C4-2B (cell line): ENCODE measurements at regions not wholly inside any gene's neighbourhood (a gene's known extent, or its start where the extent isn't known, plus 50 kb on each side); places are given as distances from the start of the nearest gene placed in this dataset.

Experiments used
- ZFX ChIP-seq: fragments of 450-650 bp; IDR thresholded peaks from 2 replicates; pipeline ENCODE4 v1.6.1; 2017
- TF ChIP-seq, protein P1 (sequence below): fragments of 450-650 bp; conservative IDR thresholded peaks from 2 replicates; pipeline ENCODE4 v1.5.1; 2017; ENCODE audit warnings: mild to moderate bottlenecking

DNA sequence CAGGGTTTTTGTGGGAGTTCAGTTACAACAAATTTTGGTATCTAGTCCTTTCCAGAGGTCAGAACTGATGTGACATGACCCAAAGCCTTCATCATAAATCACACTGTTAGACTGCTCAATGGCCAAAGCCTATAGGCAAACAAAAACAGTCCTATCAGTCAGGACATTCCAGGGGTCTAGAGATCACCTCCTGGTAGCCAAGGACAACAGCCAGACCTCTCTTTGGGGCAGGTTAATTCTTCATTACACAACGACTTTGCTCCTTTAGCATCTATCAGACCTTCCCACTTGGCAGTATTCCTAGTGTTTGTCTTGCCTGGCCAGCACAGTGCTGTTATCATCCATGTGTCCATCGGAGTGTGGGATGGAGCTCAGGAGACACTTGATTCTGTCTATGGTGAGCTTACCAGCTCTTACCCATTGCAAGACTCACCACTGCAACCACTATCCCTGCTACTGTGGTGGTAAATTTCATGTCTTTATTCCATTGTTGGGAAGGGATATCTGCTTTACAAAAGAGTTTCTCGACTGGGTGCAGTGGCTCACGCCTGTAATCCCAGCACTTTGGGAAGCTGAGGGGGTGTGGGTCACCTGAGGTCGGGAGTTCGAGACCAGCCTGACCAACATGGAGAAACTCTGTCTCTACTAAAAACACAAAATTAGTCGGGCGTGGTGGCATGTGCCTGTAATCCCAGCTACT lies 95.5 kb upstream of the DHX40 start:
- TF ChIP-seq, protein P1, sequence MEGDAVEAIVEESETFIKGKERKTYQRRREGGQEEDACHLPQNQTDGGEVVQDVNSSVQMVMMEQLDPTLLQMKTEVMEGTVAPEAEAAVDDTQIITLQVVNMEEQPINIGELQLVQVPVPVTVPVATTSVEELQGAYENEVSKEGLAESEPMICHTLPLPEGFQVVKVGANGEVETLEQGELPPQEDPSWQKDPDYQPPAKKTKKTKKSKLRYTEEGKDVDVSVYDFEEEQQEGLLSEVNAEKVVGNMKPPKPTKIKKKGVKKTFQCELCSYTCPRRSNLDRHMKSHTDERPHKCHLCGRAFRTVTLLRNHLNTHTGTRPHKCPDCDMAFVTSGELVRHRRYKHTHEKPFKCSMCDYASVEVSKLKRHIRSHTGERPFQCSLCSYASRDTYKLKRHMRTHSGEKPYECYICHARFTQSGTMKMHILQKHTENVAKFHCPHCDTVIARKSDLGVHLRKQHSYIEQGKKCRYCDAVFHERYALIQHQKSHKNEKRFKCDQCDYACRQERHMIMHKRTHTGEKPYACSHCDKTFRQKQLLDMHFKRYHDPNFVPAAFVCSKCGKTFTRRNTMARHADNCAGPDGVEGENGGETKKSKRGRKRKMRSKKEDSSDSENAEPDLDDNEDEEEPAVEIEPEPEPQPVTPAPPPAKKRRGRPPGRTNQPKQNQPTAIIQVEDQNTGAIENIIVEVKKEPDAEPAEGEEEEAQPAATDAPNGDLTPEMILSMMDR = no peak
- TF ChIP-seq ZFX = no peak
